ENCODE measurements at regions not wholly inside any gene's neighbourhood (a gene's known extent, or its start where the extent isn't known, plus 50 kb on each side); places are given as distances from the start of the nearest gene placed in this dataset.

DNA sequence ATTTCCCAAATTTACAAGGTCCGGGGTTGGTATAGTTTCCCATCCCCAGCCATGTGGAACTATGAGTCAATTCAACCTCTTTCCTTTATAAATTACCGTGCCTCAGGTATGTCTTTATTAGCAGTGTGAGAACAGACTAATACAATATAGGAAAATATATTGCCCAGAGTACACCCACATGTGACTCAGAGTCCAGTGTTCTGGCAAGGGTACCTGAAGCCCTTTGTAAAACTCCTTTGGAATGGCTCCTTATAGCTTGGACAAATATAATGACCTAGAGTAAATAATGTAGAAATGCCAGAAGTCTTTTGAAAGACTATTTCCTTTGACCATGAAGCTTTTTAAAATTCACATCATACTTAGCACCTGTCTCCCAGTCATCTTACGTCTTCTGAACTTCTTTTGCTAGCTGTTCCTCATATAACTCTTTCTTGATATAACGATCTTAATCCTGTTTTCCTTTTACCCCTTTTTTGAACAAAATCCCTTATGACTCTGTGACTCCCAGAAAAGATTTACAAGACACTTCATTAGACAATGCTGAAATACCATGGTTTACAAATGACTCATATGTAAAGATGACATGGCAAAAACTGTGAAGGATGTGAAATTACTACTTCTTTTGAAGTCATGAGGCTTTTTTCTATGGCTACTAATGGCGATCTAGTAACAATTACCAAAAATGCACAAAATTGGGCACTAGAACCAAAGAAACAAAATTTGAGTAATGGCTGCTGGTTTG, 408.9 kb downstream of the NAP1L3 start:
- TF ChIP-seq, protein P1, sequence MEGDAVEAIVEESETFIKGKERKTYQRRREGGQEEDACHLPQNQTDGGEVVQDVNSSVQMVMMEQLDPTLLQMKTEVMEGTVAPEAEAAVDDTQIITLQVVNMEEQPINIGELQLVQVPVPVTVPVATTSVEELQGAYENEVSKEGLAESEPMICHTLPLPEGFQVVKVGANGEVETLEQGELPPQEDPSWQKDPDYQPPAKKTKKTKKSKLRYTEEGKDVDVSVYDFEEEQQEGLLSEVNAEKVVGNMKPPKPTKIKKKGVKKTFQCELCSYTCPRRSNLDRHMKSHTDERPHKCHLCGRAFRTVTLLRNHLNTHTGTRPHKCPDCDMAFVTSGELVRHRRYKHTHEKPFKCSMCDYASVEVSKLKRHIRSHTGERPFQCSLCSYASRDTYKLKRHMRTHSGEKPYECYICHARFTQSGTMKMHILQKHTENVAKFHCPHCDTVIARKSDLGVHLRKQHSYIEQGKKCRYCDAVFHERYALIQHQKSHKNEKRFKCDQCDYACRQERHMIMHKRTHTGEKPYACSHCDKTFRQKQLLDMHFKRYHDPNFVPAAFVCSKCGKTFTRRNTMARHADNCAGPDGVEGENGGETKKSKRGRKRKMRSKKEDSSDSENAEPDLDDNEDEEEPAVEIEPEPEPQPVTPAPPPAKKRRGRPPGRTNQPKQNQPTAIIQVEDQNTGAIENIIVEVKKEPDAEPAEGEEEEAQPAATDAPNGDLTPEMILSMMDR (IDR thresholded peaks at IDR 0.05 in 4 of 5, conservative IDR thresholded peaks at IDR 0.05 in 1 of 5) = no peak
- no peak for TF ChIP-seq POLR2A (IDR thresholded peaks at IDR 0.05)
